GM12878 (cell line): ENCODE measurements at regions not wholly inside any gene's neighbourhood (a gene's known extent, or its start where the extent isn't known, plus 50 kb on each side); places are given as distances from the start of the nearest gene placed in this dataset.

Source experiments
- ATAC-seq: fragments of 200-7000 bp; cut with Tn5 transposase; 3 replicates; pipeline ENCODE4 v1.9.1; 2020; ENCODE audit warnings: mild to moderate bottlenecking, moderate library complexity
- BruUV-seq: library from RNA; stranded (reverse); fragments of 400-500 nt; replicated peaks from 2 replicates; lab custom pipeline; 2021; lab: Mats Ljungman, UMichigan
- CTCF ChIA-PET: fragments of 300-600 bp; sonication (Branson Sonifier 250); formaldehyde crosslinking; extraction: SDS; loops from one replicate; lab custom pipeline; 2021; ENCODE audit warnings: inconsistent platforms; lab: Yijun Ruan, JAX
- POLR2A ChIA-PET: fragments of 350-600 bp; formaldehyde crosslinking; extraction: SDS; loops from one replicate; lab custom pipeline; 2021; ENCODE audit warnings: inconsistent platforms; lab: Charles Lee
- RAD21 ChIA-PET: fragments of 300-600 bp; sonication (Branson Sonifier 250); formaldehyde crosslinking; loops from one replicate; lab custom pipeline; 2023; ENCODE audit warnings: antibody characterized with exemption; ENCODE audit not compliant: unreplicated experiment; lab: Charles Lee
- SMC1A ChIA-PET: fragments of 300-600 bp; sonication (Branson Sonifier 250); formaldehyde crosslinking; loops from one replicate; lab custom pipeline; 2023; ENCODE audit not compliant: unreplicated experiment, uncharacterized antibody; lab: Charles Lee
- DNase-seq: peaks from one replicate; pipeline ENCODE4 v3.0.0-alpha.2; 2011; ENCODE audit warnings: low read depth, low spot score
- FAIRE-seq: peaks from 3 replicates; lab custom pipeline; 2011; peaks lifted over from hg19 to GRCh38; lab: Jason Lieb, UNC
- H2AFZ ChIP-seq: 2 replicates; pipeline ENCODE4 v1.6.0; 2011; ENCODE audit warnings: low read depth, low read length, control low read depth; ENCODE audit not compliant: control insufficient read depth
- H3K27ac ChIP-seq: 2 replicates; pipeline ENCODE4 v1.5.1; 2011; ENCODE audit warnings: control low read depth; ENCODE audit not compliant: control insufficient read depth, insufficient read depth
- H3K27me3 ChIP-seq, 2 experiments: replicated peaks in 1 of 2; 2 replicates each; pipeline versions ENCODE4 v1.6.0 to v1.6.1; 2011; ENCODE audit warnings: low read length in 1 of 2; ENCODE audit not compliant: control insufficient read depth in 2 of 2, insufficient read depth in 2 of 2
- H3K36me3 ChIP-seq, 2 experiments: 2 replicates each; pipeline ENCODE4 v1.5.1; 2011; ENCODE audit warnings: low read length in 1 of 2; ENCODE audit not compliant: control insufficient read depth in 2 of 2, insufficient read depth in 2 of 2
- H3K4me1 ChIP-seq: 2 replicates; pipeline ENCODE4 v1.6.1; 2011; ENCODE audit warnings: mild to moderate bottlenecking, low read length, moderate library complexity, mixed read lengths; ENCODE audit not compliant: control insufficient read depth, insufficient read depth
- H3K4me2 ChIP-seq: 2 replicates; pipeline ENCODE4 v1.6.0; 2011; ENCODE audit warnings: control low read depth; ENCODE audit not compliant: control insufficient read depth, insufficient read depth
- H3K4me3 ChIP-seq: fragments of 200-600 bp; sonication (generic); 2 replicates; pipeline ENCODE4 v1.5.1; 2016
- H3K79me2 ChIP-seq: 2 replicates; pipeline ENCODE4 v1.6.0; 2011; ENCODE audit warnings: low read length; ENCODE audit not compliant: control insufficient read depth, insufficient read depth
- H3K9ac ChIP-seq: 2 replicates; pipeline ENCODE4 v1.8.0; 2011; ENCODE audit warnings: low read length, control low read depth, mixed read lengths; ENCODE audit not compliant: control insufficient read depth, insufficient read depth
- H3K9me3 ChIP-seq: replicated peaks from 3 replicates; pipeline ENCODE4 v1.5.1; 2011; ENCODE audit warnings: mild to moderate bottlenecking, low read length; ENCODE audit not compliant: control insufficient read depth, insufficient read depth
- H4K20me1 ChIP-seq: 2 replicates; pipeline ENCODE4 v1.6.0; 2011; ENCODE audit not compliant: control insufficient read depth, insufficient read depth
- ASH2L ChIP-seq: fragments of 300-600, 200-600 bp; sonication (generic); IDR thresholded peaks from 2 replicates; pipeline ENCODE4 v1.6.1; 2017; ENCODE audit warnings: low read depth, mild to moderate bottlenecking, borderline replicate concordance
- CEBPZ ChIP-seq: fragments of 150-350 bp; IDR thresholded peaks from 2 replicates; pipeline ENCODE4 v1.6.1; 2016; ENCODE audit warnings: low read depth, low read length
- CREM ChIP-seq: IDR thresholded peaks from 2 replicates; pipeline ENCODE4 v1.6.1; 2014; ENCODE audit warnings: antibody characterized with exemption, low read depth
- CTCF ChIP-seq, 3 experiments: IDR thresholded peaks in 2 of 3; conservative IDR thresholded peaks in 1 of 3; 2 replicates each; pipeline ENCODE4 v1.5.1; 2011; ENCODE audit warnings: low read depth in 3 of 3, low read length in 3 of 3, mild to moderate bottlenecking in 3 of 3, control low read depth in 2 of 3, moderate library complexity in 2 of 3, inconsistent platforms in 1 of 3, mixed read lengths in 1 of 3; ENCODE audit not compliant: control insufficient read depth in 2 of 3, insufficient read depth in 1 of 3; ENCODE audit errors: extremely low read depth in 1 of 3
- HCFC1 ChIP-seq: fragments of 150-350 bp; IDR thresholded peaks from 2 replicates; pipeline ENCODE4 v1.6.1; 2014; ENCODE audit warnings: low read length
- HDAC2 ChIP-seq: fragments of 200-600 bp; sonication (generic); IDR thresholded peaks from 2 replicates; pipeline ENCODE4 v1.6.1; 2017
- JUND ChIP-seq: IDR thresholded peaks from 2 replicates; pipeline ENCODE4 v1.6.1; 2012; ENCODE audit warnings: low read depth, mild to moderate bottlenecking, low read length, improper control_type of control experiment, moderate library complexity
- KAT2A ChIP-seq: conservative IDR thresholded peaks from 2 replicates; pipeline ENCODE4 v1.6.1; 2011; ENCODE audit warnings: low read depth, low read length; ENCODE audit not compliant: control insufficient read depth
- SIN3A ChIP-seq: IDR thresholded peaks from 2 replicates; pipeline ENCODE4 v1.6.1; 2012; ENCODE audit warnings: low read depth, low read length, improper control_type of control experiment
- SKIL ChIP-seq: fragments of 450-650 bp; IDR thresholded peaks from 2 replicates; pipeline ENCODE4 v1.6.1; 2017; ENCODE audit warnings: mild to moderate bottlenecking, low read depth, inconsistent platforms; ENCODE audit not compliant: poor library complexity, severe bottlenecking
- SMC3 ChIP-seq: IDR thresholded peaks from 2 replicates; pipeline ENCODE4 v1.6.1; 2011; ENCODE audit warnings: low read length, improper control_type of control experiment, borderline replicate concordance
- SPI1 ChIP-seq: IDR thresholded peaks from 2 replicates; pipeline ENCODE4 v1.6.1; 2011; ENCODE audit warnings: low read depth, mild to moderate bottlenecking, low read length, moderate library complexity, borderline replicate concordance; ENCODE audit not compliant: insufficient read depth
- SREBF1 ChIP-seq: IDR thresholded peaks from 2 replicates; pipeline ENCODE4 v1.6.1; 2012; ENCODE audit warnings: mild to moderate bottlenecking, low read length
- STAT1 ChIP-seq: fragments of 450-650 bp; conservative IDR thresholded peaks from 2 replicates; pipeline ENCODE4 v1.6.1; 2014; ENCODE audit warnings: antibody characterized with exemption, mild to moderate bottlenecking
- ZNF622 ChIP-seq: fragments of 450-650 bp; IDR thresholded peaks from 2 replicates; pipeline ENCODE4 v1.6.1; 2017; ENCODE audit warnings: mild to moderate bottlenecking, inconsistent platforms
- ZSCAN29 ChIP-seq: fragments of 450-650 bp; IDR thresholded peaks from 2 replicates; pipeline ENCODE4 v1.6.1; 2017; ENCODE audit warnings: mild to moderate bottlenecking, moderate library complexity
- WGBS: methylation state at CpG from one replicate; pipeline ENCODE4 v1.1.6; 2016; ENCODE audit warnings: low lambda C conversion rate; ENCODE audit not compliant: insufficient replicate concordance, insufficient coverage; ENCODE audit errors: missing lambda C conversion rate; 5-methylcytosine and 5-hydroxymethylcytosine counted together
- in situ Hi-C: fragments of 300-500 bp; cut with MboI; formaldehyde crosslinking; loops from 9 replicates; pipeline ENCODE4 v1.14.3; 2018; ENCODE audit warnings: mixed read lengths
- intact Hi-C: fragments of 100-400 bp; cut with micrococcal nuclease; formaldehyde crosslinking; loops from one replicate; pipeline ENCODE4 v1.14.2; 2022; ENCODE audit not compliant: unreplicated experiment

- peak; percentile 35 to 59 (median 54); a peak in 4 of 6 replicates for TF ChIP-seq CTCF (IDR thresholded peaks at IDR 0.05 in 2 of 3, conservative IDR thresholded peaks at IDR 0.05 in 1 of 3; ENCODE audit: control insufficient read depth in 2 of 3, extremely low read depth in 1 of 3, insufficient read depth in 1 of 3, low read depth in 3 of 3, low read length in 3 of 3)
- TF ChIP-seq HDAC2: no peak
- no peak for TF ChIP-seq SREBF1
- no peak for TF ChIP-seq STAT1
- TF ChIP-seq ZNF622: no peak
- no peak for TF ChIP-seq ZSCAN29
- peak; percentile 53; the same call in 1 of the 2 replicates for TF ChIP-seq SMC3
- TF ChIP-seq SPI1: no peak
- TF ChIP-seq, all 136 proteins: peak for 3
Measured at GRCh38 chr6:145028144-145028818, 707.0 kb downstream of the EPM2A start (continued).

- ChIA-PET POLR2A (no interaction called here), RAD21 (no interaction called here), CTCF (interaction anchor here (1.5 kb wide), 2 partner anchors 18 to 22 kb away, joined by 3 read pairs; no protein-coding TSS in a partner anchor), SMC1A (interaction anchor here (1.0 kb wide), 1 partner anchor 446 kb away, joined by 3 read pairs; no protein-coding TSS in a partner anchor)
- H3K27ac ChIP-seq: no peak overlapping the region
- 0% methylated on average over 2 of the region's 2 CpGs for WGBS
- DNase-seq (no peak), ATAC-seq (no peak), FAIRE-seq (no peak)
- no peaks in the 10 kb centered on the region for H4K20me1 ChIP-seq
- H2AFZ ChIP-seq: no peak overlapping the region
- no peaks in the 10 kb centered on the region; a peak in 1 of 4 replicates for H3K27me3 ChIP-seq
- no TSS peak for BruUV-seq
- no peak overlapping the region for H3K9ac ChIP-seq
- H3K4me2 ChIP-seq: no peak overlapping the region
- H3K36me3 ChIP-seq: no peaks in the 10 kb centered on the region
- H3K9me3 ChIP-seq: no peaks in the 10 kb centered on the region
- no peak overlapping the region for H3K4me3 ChIP-seq
- H3K4me1 ChIP-seq: no peaks in the 10 kb centered on the region
- in situ Hi-C loops: loop anchor here (10.0 kb wide), 1 partner anchor 446 kb away; no protein-coding TSS in a partner anchor
- no peaks in the 10 kb centered on the region for H3K79me2 ChIP-seq
- intact Hi-C loops: no loop called here
- TF ChIP-seq SIN3A: no peak
- no peak for TF ChIP-seq CREM
- TF ChIP-seq CEBPZ: no peak
- TF ChIP-seq JUND: no peak
- no peak for TF ChIP-seq KAT2A
- TF ChIP-seq SKIL: no peak
- TF ChIP-seq HCFC1: no peak
- TF ChIP-seq ASH2L: no peak
- no peak for TF ChIP-seq ZNF622
Measured at GRCh38 chr6:145031001-145031400, 704.3 kb downstream of the EPM2A start.
